Progenitor cell of endocrine pancreas (in vitro differentiated cells): ENCODE measurements at regions not wholly inside any gene's neighbourhood (a gene's known extent, or its start where the extent isn't known, plus 50 kb on each side); places are given as distances from the start of the nearest gene placed in this dataset.

Experiments used
- DNase-seq: peaks from one replicate; pipeline ENCODE4 v3.0.0; 2021; ENCODE audit warnings: low spot score; ENCODE audit not compliant: unreplicated experiment
- H3K27ac Mint-ChIP-seq: 2 replicates; pipeline ENCODE4 v1.8.0; 2021; ENCODE audit warnings: mild to moderate bottlenecking, moderate library complexity, mixed read lengths
- H3K27me3 Mint-ChIP-seq: 2 replicates; pipeline ENCODE4 v1.8.0; 2021; ENCODE audit warnings: mixed read lengths
- H3K36me3 Mint-ChIP-seq: 2 replicates; pipeline ENCODE4 v1.8.0; 2022; ENCODE audit warnings: mixed read lengths; ENCODE audit not compliant: insufficient read depth
- H3K4me1 Mint-ChIP-seq: 2 replicates; pipeline ENCODE4 v1.8.0; 2021; ENCODE audit warnings: low read depth, mixed read lengths
- H3K4me3 Mint-ChIP-seq: 2 replicates; pipeline ENCODE4 v1.8.0; 2021; ENCODE audit warnings: low read depth, mild to moderate bottlenecking, moderate library complexity, mixed read lengths
- H3K9me3 Mint-ChIP-seq: 2 replicates; pipeline ENCODE4 v1.8.0; 2021; ENCODE audit warnings: low read depth, mixed read lengths
- TF ChIP-seq, protein P1 (sequence below): fragments of 200-600 bp; sonication (generic); IDR thresholded peaks from one replicate; pipeline ENCODE4 v1.5.0; 2021; ENCODE audit warnings: antibody characterized with exemption, mild to moderate bottlenecking; ENCODE audit not compliant: unreplicated experiment

DNA sequence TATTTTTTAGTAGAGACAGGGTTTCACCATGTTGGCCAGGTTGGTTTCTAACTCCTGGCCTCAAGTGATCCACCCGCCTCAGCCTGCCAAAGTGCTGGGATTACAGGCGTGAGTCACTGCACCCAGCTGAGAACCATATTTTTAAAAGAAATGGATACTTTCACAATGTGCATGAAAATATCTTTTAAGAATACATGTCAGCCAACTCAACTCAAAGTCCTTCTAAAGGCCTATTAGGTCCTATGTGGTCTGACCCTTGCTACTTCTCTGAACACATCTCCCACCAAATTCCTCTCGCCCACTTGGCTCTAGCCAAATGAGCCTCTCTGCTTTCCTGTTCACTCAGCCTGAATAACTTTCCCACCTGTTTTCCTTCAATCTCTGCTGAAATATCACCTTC is 119.6 kb downstream of the MTX2 start:
- TF ChIP-seq, protein P1, sequence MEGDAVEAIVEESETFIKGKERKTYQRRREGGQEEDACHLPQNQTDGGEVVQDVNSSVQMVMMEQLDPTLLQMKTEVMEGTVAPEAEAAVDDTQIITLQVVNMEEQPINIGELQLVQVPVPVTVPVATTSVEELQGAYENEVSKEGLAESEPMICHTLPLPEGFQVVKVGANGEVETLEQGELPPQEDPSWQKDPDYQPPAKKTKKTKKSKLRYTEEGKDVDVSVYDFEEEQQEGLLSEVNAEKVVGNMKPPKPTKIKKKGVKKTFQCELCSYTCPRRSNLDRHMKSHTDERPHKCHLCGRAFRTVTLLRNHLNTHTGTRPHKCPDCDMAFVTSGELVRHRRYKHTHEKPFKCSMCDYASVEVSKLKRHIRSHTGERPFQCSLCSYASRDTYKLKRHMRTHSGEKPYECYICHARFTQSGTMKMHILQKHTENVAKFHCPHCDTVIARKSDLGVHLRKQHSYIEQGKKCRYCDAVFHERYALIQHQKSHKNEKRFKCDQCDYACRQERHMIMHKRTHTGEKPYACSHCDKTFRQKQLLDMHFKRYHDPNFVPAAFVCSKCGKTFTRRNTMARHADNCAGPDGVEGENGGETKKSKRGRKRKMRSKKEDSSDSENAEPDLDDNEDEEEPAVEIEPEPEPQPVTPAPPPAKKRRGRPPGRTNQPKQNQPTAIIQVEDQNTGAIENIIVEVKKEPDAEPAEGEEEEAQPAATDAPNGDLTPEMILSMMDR: no peak
- Mint-ChIP-seq H3K27ac (no peak overlapping the region), H3K4me3 (no peak overlapping the region), H3K27me3 (peaks cover 2% of the 10 kb centered on the region), H3K36me3 (no peaks in the 10 kb centered on the region), H3K9me3 (no peaks in the 10 kb centered on the region), H3K4me1 (no peaks in the 10 kb centered on the region)
- DNase-seq: no peak

GRCh38 chr2:176390276-176391147 is 121.3 kb downstream of the MTX2 start:
- DNase-seq: no peak
- Mint-ChIP-seq H3K27ac (no peak overlapping the region), H3K4me3 (no peak overlapping the region), H3K36me3 (no peaks in the 10 kb centered on the region), H3K9me3 (no peaks in the 10 kb centered on the region), H3K27me3 (peaks cover 2% of the 10 kb centered on the region), H3K4me1 (no peaks in the 10 kb centered on the region)
- TF ChIP-seq, protein P1: no peak

GRCh38 chr2:176391148-176391419 is 121.8 kb downstream of the MTX2 start:
- H3K4me1 Mint-ChIP-seq: no peaks in the 10 kb centered on the region
- DNase-seq: no peak
- H3K4me3 Mint-ChIP-seq: no peak overlapping the region
- no peak overlapping the region for H3K27ac Mint-ChIP-seq
- no peaks in the 10 kb centered on the region for H3K36me3 Mint-ChIP-seq
- no peaks in the 10 kb centered on the region for H3K27me3 Mint-ChIP-seq
- TF ChIP-seq, protein P1: no peak
- H3K9me3 Mint-ChIP-seq: no peaks in the 10 kb centered on the region

- Mint-ChIP-seq H3K27me3 (peaks cover 2% of the 10 kb centered on the region), H3K36me3 (no peaks in the 10 kb centered on the region), H3K9me3 (no peaks in the 10 kb centered on the region), H3K4me1 (no peaks in the 10 kb centered on the region), H3K27ac (no peak overlapping the region), H3K4me3 (no peak overlapping the region)
- no peak for DNase-seq
- TF ChIP-seq, protein P1: no peak
Measured at GRCh38 chr2:176392249-176392648, 123.0 kb downstream of the MTX2 start.

- TF ChIP-seq, protein P1: no peak
- Mint-ChIP-seq H3K36me3 (no peaks in the 10 kb centered on the region), H3K4me3 (no peak overlapping the region), H3K27me3 (peaks cover 2% of the 10 kb centered on the region), H3K4me1 (no peaks in the 10 kb centered on the region), H3K9me3 (no peaks in the 10 kb centered on the region), H3K27ac (no peak overlapping the region)
- no peak for DNase-seq
Measured at GRCh38 chr2:176392744-176393414, 123.6 kb downstream of the MTX2 start.
